Liver (tissue), 7 donors: ENCODE measurements at regions not wholly inside any gene's neighbourhood (a gene's known extent, or its start where the extent isn't known, plus 50 kb on each side); places are given as distances from the start of the nearest gene placed in this dataset.
"Not testable (repeated sequence)": the region's sequence is repeated elsewhere in the genome, so short reads cannot be mapped to it uniquely, and the experiment has no call there.

Experiments used
- DNase-seq: peaks from one replicate; pipeline ENCODE4 v3.0.0-alpha.2; 2017; ENCODE audit warnings: low spot score
- H3K27ac ChIP-seq, 2 donors: one replicate each; pipeline ENCODE4 v1.7.0; 2013; ENCODE audit warnings: inconsistent platforms in 2 of 2, low read length in 2 of 2, control low read depth in 1 of 2, low read depth in 1 of 2, mild to moderate bottlenecking in 1 of 2
- H3K27me3 ChIP-seq, 4 donors: one replicate each; pipeline versions ENCODE4 v1.6.1 to v1.7.0; 2013; ENCODE audit warnings: low read length in 3 of 4, inconsistent platforms in 1 of 4, mild to moderate bottlenecking in 1 of 4, moderate library complexity in 1 of 4; ENCODE audit not compliant: control insufficient read depth in 4 of 4, insufficient read depth in 4 of 4
- H3K36me3 ChIP-seq, 4 donors: one replicate each; pipeline versions ENCODE4 v1.6.1 to v1.7.0; 2013; ENCODE audit warnings: low read length in 3 of 4, mild to moderate bottlenecking in 3 of 4, low read depth in 1 of 4, moderate library complexity in 1 of 4; ENCODE audit not compliant: control insufficient read depth in 4 of 4, insufficient read depth in 3 of 4
- H3K4me1 ChIP-seq, 4 donors: one replicate each; pipeline versions ENCODE4 v1.6.1 to v1.7.0; 2013; ENCODE audit warnings: low read length in 3 of 4, mild to moderate bottlenecking in 3 of 4, moderate library complexity in 1 of 4; ENCODE audit not compliant: control insufficient read depth in 4 of 4, insufficient read depth in 4 of 4
- H3K4me3 ChIP-seq, 3 donors: one replicate each; pipeline versions ENCODE4 v1.6.1 to v1.7.0; 2013; ENCODE audit warnings: low read length in 3 of 3, control low read depth in 1 of 3, low read depth in 1 of 3, mild to moderate bottlenecking in 1 of 3
- H3K9ac ChIP-seq, 2 donors: one replicate each; pipeline ENCODE4 v1.7.0; 2013; ENCODE audit warnings: low read length in 2 of 2, mild to moderate bottlenecking in 2 of 2, moderate library complexity in 2 of 2, control low read depth in 1 of 2, low read depth in 1 of 2
- H3K9me3 ChIP-seq, 4 donors: one replicate each; pipeline versions ENCODE4 v1.6.1 to v1.7.0; 2013; ENCODE audit warnings: low read length in 3 of 4; ENCODE audit not compliant: control insufficient read depth in 4 of 4
- ATF3 ChIP-seq: IDR thresholded peaks from 2 replicates; pipeline ENCODE4 v1.6.1; 2016; ENCODE audit warnings: antibody characterized with exemption
- FOXA1 ChIP-seq: IDR thresholded peaks from 2 replicates; pipeline ENCODE4 v1.6.1; 2016; ENCODE audit warnings: antibody characterized with exemption
- GABPA ChIP-seq, 2 donors: IDR thresholded peaks in 1 of 2; conservative IDR thresholded peaks in 1 of 2; 2 replicates each; pipeline ENCODE4 v1.6.1; 2016; ENCODE audit warnings: antibody characterized with exemption in 2 of 2, mild to moderate bottlenecking in 1 of 2, moderate library complexity in 1 of 2
- HNF4A ChIP-seq, 2 donors: conservative IDR thresholded peaks; 2 replicates each; pipeline ENCODE4 v1.6.1; 2016; ENCODE audit warnings: antibody characterized with exemption in 2 of 2, mild to moderate bottlenecking in 2 of 2
- HNF4G ChIP-seq: IDR thresholded peaks from 2 replicates; pipeline ENCODE4 v1.6.1; 2016; ENCODE audit warnings: antibody characterized with exemption
- JUND ChIP-seq, 2 donors: IDR thresholded peaks; 2 replicates each; pipeline ENCODE4 v1.6.1; 2016; ENCODE audit warnings: antibody characterized with exemption in 2 of 2
- NR2F2 ChIP-seq: IDR thresholded peaks from 2 replicates; pipeline ENCODE4 v1.6.1; 2016; ENCODE audit warnings: antibody characterized with exemption
- RAD21 ChIP-seq, 2 donors: IDR thresholded peaks; 2 replicates each; pipeline ENCODE4 v1.6.1; 2016; ENCODE audit warnings: antibody characterized with exemption in 2 of 2, mild to moderate bottlenecking in 2 of 2
- REST ChIP-seq: IDR thresholded peaks from 2 replicates; pipeline ENCODE4 v1.6.1; 2016; ENCODE audit warnings: antibody characterized with exemption, mild to moderate bottlenecking
- RXRA ChIP-seq, 2 donors: IDR thresholded peaks; 2 replicates each; pipeline ENCODE4 v1.6.1; 2017 to 2018; ENCODE audit warnings: antibody characterized with exemption in 2 of 2, mild to moderate bottlenecking in 1 of 2
- SP1 ChIP-seq: IDR thresholded peaks from 2 replicates; pipeline ENCODE4 v1.6.1; 2018; ENCODE audit warnings: antibody characterized with exemption, mild to moderate bottlenecking
- TAF1 ChIP-seq: conservative IDR thresholded peaks from 2 replicates; pipeline ENCODE4 v1.6.1; 2016; ENCODE audit warnings: antibody characterized with exemption, mild to moderate bottlenecking
- YY1 ChIP-seq: IDR thresholded peaks from 2 replicates; pipeline ENCODE4 v1.6.1; 2016; ENCODE audit warnings: antibody characterized with exemption, mild to moderate bottlenecking
- WGBS: extraction: QIAGEN DNeasy Blood & Tissue Kit; methylation state at CpG from one replicate; pipeline ENCODE4 v1.1.7; 2013; 5-methylcytosine and 5-hydroxymethylcytosine counted together
- TF ChIP-seq, protein P1 (sequence below): IDR thresholded peaks from 2 replicates; pipeline ENCODE4 v1.6.1; 2016; ENCODE audit warnings: antibody characterized with exemption
- TF ChIP-seq, protein P2 (sequence below): IDR thresholded peaks from 2 replicates; pipeline ENCODE4 v1.6.1; 2016; ENCODE audit warnings: antibody characterized with exemption
- donor health status: healthy.
- donor health status: healthy.
- donor health status: healthy.
- donor health status: healthy.

- Histone ChIP-seq H3K36me3 (no peaks in the 10 kb centered on the region), H3K27ac (no peak overlapping the region), H3K4me3 (no peak overlapping the region), H3K4me1 (peaks cover 0 to under 1% (median 0%) of the 10 kb centered on the region in 4 donors), H3K27me3 (no peaks in the 10 kb centered on the region), H3K9ac (no peak overlapping the region), H3K9me3 (no peaks in the 10 kb centered on the region)
- TF ChIP-seq RXRA (IDR thresholded peaks at IDR 0.05) (peak in 1 of 2 donors; percentile 6), HNF4A (conservative IDR thresholded peaks at IDR 0.05) (peak in 1 of 2 donors; percentile 11), SP1 (no peak)
- WGBS = 10% methylated on average over 2 of the region's 2 CpGs
- DNase-seq = no peak
These were observed 109.2 kb upstream of the NR5A2 start for GRCh38 chr1:199918196-199918769.

DNA sequence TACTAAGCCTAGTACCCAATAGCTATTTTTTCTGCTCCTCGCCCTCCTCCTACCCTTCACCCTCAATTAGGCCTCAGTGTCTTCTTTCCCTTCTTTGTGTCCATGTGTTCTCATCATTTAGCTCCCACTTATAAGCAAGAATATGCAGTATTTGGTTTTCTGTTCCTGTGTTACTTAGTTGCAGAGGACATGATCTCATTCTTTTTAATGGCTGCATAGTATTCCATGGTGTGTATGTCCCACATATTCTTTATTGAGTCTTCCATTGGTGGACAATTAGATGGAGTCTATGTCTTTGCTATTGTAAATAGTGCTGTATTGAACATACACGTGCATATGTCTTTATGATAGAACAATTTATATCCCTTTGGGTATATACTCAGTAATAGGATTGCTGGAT lies 106.9 kb upstream of the NR5A2 start:
- Histone ChIP-seq H3K27me3 (no peaks in the 10 kb centered on the region), H3K9ac (no peak overlapping the region), H3K4me1 (no peaks in the 10 kb centered on the region), H3K27ac (no peak overlapping the region), H3K36me3 (no peaks in the 10 kb centered on the region), H3K4me3 (no peak overlapping the region), H3K9me3 (no peaks in the 10 kb centered on the region)
- TF ChIP-seq REST (no peak), HNF4G (no peak), ATF3 (no peak), FOXA1 (no peak), JUND (IDR thresholded peaks at IDR 0.05) (no peak), RAD21 (IDR thresholded peaks at IDR 0.05) (no peak), HNF4A (conservative IDR thresholded peaks at IDR 0.05) (no peak), SP1 (no peak), GABPA (IDR thresholded peaks at IDR 0.05 in 1 of 2, conservative IDR thresholded peaks at IDR 0.05 in 1 of 2) (no peak)
- TF ChIP-seq, protein P1, sequence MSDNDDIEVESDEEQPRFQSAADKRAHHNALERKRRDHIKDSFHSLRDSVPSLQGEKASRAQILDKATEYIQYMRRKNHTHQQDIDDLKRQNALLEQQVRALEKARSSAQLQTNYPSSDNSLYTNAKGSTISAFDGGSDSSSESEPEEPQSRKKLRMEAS = no peak
- TF ChIP-seq, protein P2, sequence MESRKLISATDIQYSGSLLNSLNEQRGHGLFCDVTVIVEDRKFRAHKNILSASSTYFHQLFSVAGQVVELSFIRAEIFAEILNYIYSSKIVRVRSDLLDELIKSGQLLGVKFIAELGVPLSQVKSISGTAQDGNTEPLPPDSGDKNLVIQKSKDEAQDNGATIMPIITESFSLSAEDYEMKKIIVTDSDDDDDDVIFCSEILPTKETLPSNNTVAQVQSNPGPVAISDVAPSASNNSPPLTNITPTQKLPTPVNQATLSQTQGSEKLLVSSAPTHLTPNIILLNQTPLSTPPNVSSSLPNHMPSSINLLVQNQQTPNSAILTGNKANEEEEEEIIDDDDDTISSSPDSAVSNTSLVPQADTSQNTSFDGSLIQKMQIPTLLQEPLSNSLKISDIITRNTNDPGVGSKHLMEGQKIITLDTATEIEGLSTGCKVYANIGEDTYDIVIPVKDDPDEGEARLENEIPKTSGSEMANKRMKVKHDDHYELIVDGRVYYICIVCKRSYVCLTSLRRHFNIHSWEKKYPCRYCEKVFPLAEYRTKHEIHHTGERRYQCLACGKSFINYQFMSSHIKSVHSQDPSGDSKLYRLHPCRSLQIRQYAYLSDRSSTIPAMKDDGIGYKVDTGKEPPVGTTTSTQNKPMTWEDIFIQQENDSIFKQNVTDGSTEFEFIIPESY = no peak
- 96% methylated on average over 2 of the region's 2 CpGs for WGBS
- DNase-seq = no peak

- WGBS = 73% methylated on average over 3 of the region's 3 CpGs
- no peaks in the 10 kb centered on the region for H3K4me1 ChIP-seq
- H3K27ac ChIP-seq = no peak overlapping the region
- H3K4me3 ChIP-seq = no peak overlapping the region
- no peaks in the 10 kb centered on the region for H3K36me3 ChIP-seq
- H3K9me3 ChIP-seq = no peaks in the 10 kb centered on the region
- H3K27me3 ChIP-seq = no peaks in the 10 kb centered on the region
- H3K9ac ChIP-seq = no peak overlapping the region
- TF ChIP-seq TAF1 = no peak
- no peak for TF ChIP-seq RXRA (IDR thresholded peaks at IDR 0.05)
- no peak for TF ChIP-seq FOXA1
- no peak for TF ChIP-seq JUND (IDR thresholded peaks at IDR 0.05)
- TF ChIP-seq NR2F2 = no peak
- TF ChIP-seq RAD21 (IDR thresholded peaks at IDR 0.05) = no peak
- TF ChIP-seq GABPA (IDR thresholded peaks at IDR 0.05 in 1 of 2, conservative IDR thresholded peaks at IDR 0.05 in 1 of 2) = no peak
- no peak for TF ChIP-seq SP1
- TF ChIP-seq, protein P2 = no peak
- TF ChIP-seq YY1 = no peak
- DNase-seq = no peak
These were observed 98.0 kb upstream of the NR5A2 start for GRCh38 chr1:199929556-199929955.

- H3K9ac ChIP-seq, H3K4me3 ChIP-seq, H3K36me3 ChIP-seq, H3K4me1 ChIP-seq, H3K27ac ChIP-seq, DNase-seq, H3K9me3 ChIP-seq, H3K27me3 ChIP-seq: not testable (repeated sequence)
- WGBS = 95% methylated on average over 5 of the region's 5 CpGs
These were observed 97.4 kb upstream of the NR5A2 start for GRCh38 chr1:199930067-199930466.
